Right hindlimb (tissue), 1 donor: ENCODE measurements at regions not wholly inside any gene's neighbourhood (a gene's known extent, or its start where the extent isn't known, plus 50 kb on each side); places are given as distances from the start of the nearest gene placed in this dataset.

Experiments
- DNase-seq: peaks from one replicate; pipeline ENCODE4 v3.0.0-alpha.2; 2018

DNA sequence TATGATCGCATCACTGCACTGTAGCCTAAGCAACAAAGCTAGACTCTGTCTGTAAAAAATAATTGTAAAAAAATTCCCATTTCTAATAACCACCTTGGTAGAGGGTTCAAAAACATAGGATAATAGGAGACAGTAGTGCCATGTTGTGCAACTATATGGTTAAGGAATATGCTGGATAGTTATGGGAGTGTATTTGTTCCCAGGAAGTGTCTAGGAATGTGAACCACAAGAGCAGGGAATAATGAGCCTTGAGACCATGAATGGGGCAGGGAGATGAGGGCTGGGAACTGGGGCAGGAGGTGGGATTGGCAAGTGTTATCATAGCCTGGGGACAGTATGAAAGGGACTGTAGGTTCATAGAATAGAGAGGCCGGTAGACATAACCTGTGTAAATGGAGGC is 50.4 kb downstream of the RUSC2 start:
- DNase-seq: no peak

GRCh38 chr9:35546853-35547252 is 56.9 kb downstream of the RUSC2 start:
- DNase-seq: no peak

DNA sequence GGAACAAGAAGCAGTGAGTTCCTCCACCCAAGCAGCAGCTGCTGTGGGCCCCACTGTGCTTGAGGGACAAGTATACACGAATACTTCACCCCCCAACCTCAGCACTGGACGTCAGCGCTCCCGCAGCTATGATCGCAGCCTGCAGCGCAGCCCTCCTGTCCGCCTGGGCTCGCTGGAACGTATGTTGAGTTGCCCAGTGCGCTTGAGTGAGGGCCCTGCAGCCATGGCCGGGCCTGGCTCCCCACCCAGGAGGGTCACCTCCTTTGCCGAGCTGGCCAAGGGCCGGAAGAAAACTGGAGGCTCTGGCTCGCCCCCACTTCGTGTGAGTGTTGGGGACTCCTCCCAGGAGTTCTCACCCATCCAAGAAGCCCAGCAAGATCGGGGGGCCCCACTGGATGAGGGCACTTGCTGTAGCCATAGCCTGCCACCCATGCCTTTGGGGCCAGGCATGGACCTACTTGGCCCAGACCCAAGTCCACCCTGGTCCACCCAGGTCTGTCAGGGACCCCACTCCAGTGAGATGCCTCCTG is 57.1 kb upstream of the TESK1 start:
- no peak for DNase-seq

DNA sequence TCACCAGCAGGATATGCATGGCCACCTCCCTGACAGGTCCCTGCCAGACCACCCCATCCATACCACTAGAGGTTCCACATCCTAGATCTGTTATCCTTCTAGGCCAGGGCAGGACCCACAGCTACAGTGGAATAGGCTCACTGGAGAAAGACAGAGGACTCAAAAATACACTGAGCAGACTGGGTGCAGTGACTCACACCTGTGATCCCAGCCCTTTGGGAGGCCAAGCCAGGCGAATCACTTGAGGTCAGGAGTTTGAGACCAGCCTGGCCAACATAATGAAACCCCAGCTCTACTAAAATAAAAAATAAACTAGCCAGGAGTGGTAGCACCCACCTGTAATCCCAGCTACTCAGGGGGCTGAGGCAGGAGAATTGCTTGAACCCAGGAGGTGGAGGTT is 56.5 kb upstream of the TESK1 start:
- no peak for DNase-seq

DNA sequence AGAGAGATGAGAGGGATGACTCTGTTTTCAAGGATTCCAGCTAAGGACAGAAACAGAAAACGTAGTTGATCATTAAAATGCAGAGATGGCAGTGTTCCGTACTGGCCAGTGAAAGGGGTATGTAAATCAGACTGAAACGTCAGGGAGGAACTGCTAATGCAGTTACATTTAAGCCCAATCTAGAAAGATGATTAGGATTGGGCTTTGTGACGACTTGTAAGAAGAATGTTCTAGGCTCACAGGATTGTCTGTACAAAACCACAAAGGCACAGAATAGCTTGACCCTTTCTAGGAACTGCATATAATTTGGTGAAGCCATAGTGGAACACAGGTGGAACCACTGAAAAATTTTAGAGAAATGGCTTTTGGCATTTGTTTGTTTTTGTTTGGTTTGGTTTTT is 55.6 kb upstream of the TESK1 start:
- no peak for DNase-seq

DNA sequence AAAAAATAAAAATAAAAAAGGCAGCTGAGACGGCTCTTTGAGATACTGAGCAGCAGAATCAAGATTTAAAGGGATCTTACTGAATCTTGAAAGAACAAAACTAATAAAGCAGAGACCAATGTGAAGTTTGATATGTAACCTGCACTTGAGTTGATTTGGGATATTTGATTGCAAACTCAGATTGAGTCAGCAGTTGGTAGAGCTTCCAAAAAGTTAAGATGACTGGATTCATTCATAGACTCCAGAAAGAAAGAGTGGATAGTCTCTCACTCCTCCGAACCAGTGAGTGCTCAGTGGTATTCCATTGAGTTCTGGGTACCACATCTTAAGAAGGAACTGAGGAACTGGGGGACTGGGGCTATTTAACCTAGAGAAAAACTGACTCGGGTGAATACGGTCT is 52.7 kb upstream of the TESK1 start:
- no peak for DNase-seq

DNA sequence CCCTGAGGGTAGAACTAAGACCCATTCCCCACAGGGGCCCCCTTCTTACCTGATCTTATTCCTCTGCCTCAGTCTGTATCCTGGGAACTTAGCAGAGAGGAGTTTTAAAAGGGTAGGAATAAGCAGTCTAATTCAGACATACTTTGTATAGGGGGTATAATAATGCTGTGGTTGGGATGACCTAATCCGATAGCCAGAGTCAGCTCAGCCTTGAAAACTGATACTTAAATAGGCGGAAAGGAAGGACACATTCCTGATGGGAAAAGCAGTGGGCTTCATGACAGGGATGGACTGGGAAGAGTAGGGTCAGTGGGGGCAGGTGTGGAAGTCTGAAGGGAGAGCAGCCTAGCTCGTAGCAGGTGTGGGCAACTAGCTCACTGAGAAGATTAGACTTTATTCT is 52.2 kb upstream of the TESK1 start:
- no peak for DNase-seq

- peak; percentile 79 for DNase-seq
Observed at GRCh38 chr9:35553670-35554543, 51.2 kb upstream of the TESK1 start.

DNA sequence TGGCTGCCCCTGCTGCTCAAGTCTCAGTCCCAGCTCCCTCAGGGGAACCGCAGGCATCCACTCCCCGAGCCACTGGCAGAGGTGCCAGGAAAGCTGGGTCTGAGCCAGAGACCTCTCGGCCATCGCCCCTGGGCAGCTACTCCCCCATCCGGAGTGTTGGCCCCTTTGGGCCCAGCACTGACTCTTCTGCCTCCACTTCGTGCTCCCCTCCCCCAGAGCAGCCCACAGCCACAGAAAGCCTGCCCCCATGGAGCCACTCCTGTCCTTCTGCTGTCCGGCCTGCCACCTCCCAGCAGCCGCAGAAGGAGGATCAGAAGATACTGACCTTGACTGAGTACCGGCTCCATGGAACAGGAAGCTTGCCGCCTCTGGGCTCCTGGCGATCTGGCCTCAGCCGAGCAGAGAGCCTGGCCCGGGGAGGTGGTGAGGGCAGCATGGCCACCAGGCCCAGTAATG is 49.8 kb upstream of the TESK1 start:
- no peak for DNase-seq
